ENCODE measurements at regions not wholly inside any gene's neighbourhood (a gene's known extent, or its start where the extent isn't known, plus 50 kb on each side); places are given as distances from the start of the nearest gene placed in this dataset.

- no peaks in the 10 kb centered on the region for H4K20me1 ChIP-seq (replicated peaks in 1 of 2; ENCODE audit: control insufficient read depth in 1 of 2, insufficient read depth in 2 of 2, low read length in 2 of 2)
- no peak overlapping the region for H2BK5ac ChIP-seq (ENCODE audit: low read depth, low read length)
- H4K8ac ChIP-seq (ENCODE audit: extremely low read depth, insufficient read depth, low read length): no peak overlapping the region
- DNase-seq (ENCODE audit: low read depth in 1 of 2, low spot score in 2 of 2) (no peak), FAIRE-seq (no peak)
- no peaks in the 10 kb centered on the region for H3K23me2 ChIP-seq (ENCODE audit: low read depth, low read length)
- no peak overlapping the region for H3K27ac ChIP-seq (ENCODE audit: low read depth, low read length)
- H3K18ac ChIP-seq (ENCODE audit: extremely low read depth, low read length): no peak overlapping the region
- H3K79me2 ChIP-seq (ENCODE audit: control insufficient read depth in 1 of 2, insufficient read depth in 2 of 2, low read length in 2 of 2): no peaks in the 10 kb centered on the region
- no peaks in the 10 kb centered on the region for H3K27me3 ChIP-seq (replicated peaks in 1 of 4; ENCODE audit: control insufficient read depth in 3 of 4, extremely low read depth in 1 of 4, insufficient read depth in 3 of 4, low read length in 3 of 4)
- H3K4me2 ChIP-seq (ENCODE audit: insufficient read depth in 1 of 2, low read depth in 2 of 2, low read length in 2 of 2): no peak overlapping the region
- no peak overlapping the region for H3K56ac ChIP-seq (replicated peaks; ENCODE audit: insufficient read length, low read depth, low read length)
- H3K4me3 ChIP-seq (ENCODE audit: extremely low read depth in 1 of 4, insufficient read depth in 2 of 4, low read depth in 3 of 4, low read length in 4 of 4): no peak overlapping the region
- no peak overlapping the region for H3K23ac ChIP-seq (ENCODE audit: insufficient read length)
- H3K14ac ChIP-seq (ENCODE audit: insufficient read length): no peak overlapping the region
- no peaks in the 10 kb centered on the region for H3K36me3 ChIP-seq (ENCODE audit: control insufficient read depth in 2 of 4, insufficient read depth in 4 of 4, low read length in 3 of 4)
- no peak overlapping the region for H2BK120ac ChIP-seq (replicated peaks; ENCODE audit: low read depth, low read length)
- H3K9ac ChIP-seq (replicated peaks in 1 of 4; ENCODE audit: extremely low read depth in 1 of 4, low read depth in 3 of 4, low read length in 3 of 4): no peak overlapping the region
- ChIA-PET POLR2A (ENCODE audit: partially characterized antibody) (no interaction called here), CTCF (ENCODE audit: partially characterized antibody) (interaction anchor here (0.7 to 0.8 kb wide), 2 partner anchors 59 to 149 kb away, joined by 3 read pairs; no protein-coding TSS in a partner anchor)
- no peak overlapping the region for H2AK5ac ChIP-seq (ENCODE audit: low read depth, low read length)
- no peak overlapping the region for H3K4ac ChIP-seq (replicated peaks; ENCODE audit: insufficient read length, low read depth, low read length)
- H2AFZ ChIP-seq (ENCODE audit: low read length): no peak overlapping the region
- no peak overlapping the region for H2BK12ac ChIP-seq (ENCODE audit: low read depth, low read length)
- 90% methylated on average over 5 of the region's 5 CpGs; no CpG with 5 or more reads in 1 of the 2 experiments for WGBS, 2 experiments (ENCODE audit: extremely low coverage in 1 of 2, insufficient coverage in 1 of 2, insufficient read length in 1 of 2, insufficient replicate concordance in 2 of 2, low coverage in 1 of 2, low lambda C conversion rate in 2 of 2, missing lambda C conversion rate in 1 of 2)
- no peaks in the 10 kb centered on the region; the same call in 1 of the 2 replicates for H3K79me1 ChIP-seq (ENCODE audit: low read depth, low read length)
- no peaks in the 10 kb centered on the region for H3K9me3 ChIP-seq (ENCODE audit: insufficient read depth in 2 of 2, low read depth in 1 of 2, low read length in 1 of 2)
- no peak overlapping the region for H4K91ac ChIP-seq (replicated peaks; ENCODE audit: insufficient read length, low read length)
- H2BK15ac ChIP-seq (ENCODE audit: low read length): no peak overlapping the region
- peaks cover 2 to 28% (median 20%) of the 10 kb centered on the region in 4 experiments for H3K4me1 ChIP-seq (replicated peaks in 1 of 4; ENCODE audit: control insufficient read depth in 3 of 4, insufficient read depth in 4 of 4, low read length in 3 of 4)
- no peak overlapping the region for H2BK20ac ChIP-seq (ENCODE audit: low read length)
- no peak overlapping the region for H4K5ac ChIP-seq (ENCODE audit: insufficient read length, low read depth, low read length)
- TF ChIP-seq SAP30 (IDR thresholded peaks at IDR 0.05; ENCODE audit: insufficient read depth, insufficient replicate concordance, low read length) (no peak), BCL11A (IDR thresholded peaks at IDR 0.05; ENCODE audit: low read depth in 2 of 2, low read length in 2 of 2) (no peak), MAX (IDR thresholded peaks at IDR 0.05) (no peak), ZNF274 (IDR thresholded peaks at IDR 0.05; ENCODE audit: borderline replicate concordance, extremely low read depth, low read length) (no peak), TCF12 (IDR thresholded peaks at IDR 0.05; ENCODE audit: low read depth, low read length) (no peak), BRCA1 (IDR thresholded peaks at IDR 0.05; ENCODE audit: low read depth, low read length) (no peak), RBBP5 (IDR thresholded peaks at IDR 0.05; ENCODE audit: borderline replicate concordance, low read depth, low read length) (no peak), RFX5 (IDR thresholded peaks at IDR 0.05; ENCODE audit: borderline replicate concordance, low read depth, low read length) (no peak), KDM5A (IDR thresholded peaks at IDR 0.05; ENCODE audit: low read length) (no peak), FOSL1 (IDR thresholded peaks at IDR 0.05; ENCODE audit: insufficient read depth, low read depth, low read length) (no peak), HDAC2 (IDR thresholded peaks at IDR 0.05; ENCODE audit: borderline replicate concordance in 1 of 2, low read depth in 2 of 2, low read length in 2 of 2) (no peak), CTBP2 (IDR thresholded peaks at IDR 0.05; ENCODE audit: borderline replicate concordance, insufficient read depth, insufficient read length, low read length) (no peak), KDM4A (IDR thresholded peaks at IDR 0.05; ENCODE audit: low read depth, low read length, severe bottlenecking) (no peak)
Measured at GRCh38 chr10:112896722-112897121, 53.3 kb upstream of the TCF7L2 start.
